ENCODE measurements at regions not wholly inside any gene's neighbourhood (a gene's known extent, or its start where the extent isn't known, plus 50 kb on each side); places are given as distances from the start of the nearest gene placed in this dataset.

DNA sequence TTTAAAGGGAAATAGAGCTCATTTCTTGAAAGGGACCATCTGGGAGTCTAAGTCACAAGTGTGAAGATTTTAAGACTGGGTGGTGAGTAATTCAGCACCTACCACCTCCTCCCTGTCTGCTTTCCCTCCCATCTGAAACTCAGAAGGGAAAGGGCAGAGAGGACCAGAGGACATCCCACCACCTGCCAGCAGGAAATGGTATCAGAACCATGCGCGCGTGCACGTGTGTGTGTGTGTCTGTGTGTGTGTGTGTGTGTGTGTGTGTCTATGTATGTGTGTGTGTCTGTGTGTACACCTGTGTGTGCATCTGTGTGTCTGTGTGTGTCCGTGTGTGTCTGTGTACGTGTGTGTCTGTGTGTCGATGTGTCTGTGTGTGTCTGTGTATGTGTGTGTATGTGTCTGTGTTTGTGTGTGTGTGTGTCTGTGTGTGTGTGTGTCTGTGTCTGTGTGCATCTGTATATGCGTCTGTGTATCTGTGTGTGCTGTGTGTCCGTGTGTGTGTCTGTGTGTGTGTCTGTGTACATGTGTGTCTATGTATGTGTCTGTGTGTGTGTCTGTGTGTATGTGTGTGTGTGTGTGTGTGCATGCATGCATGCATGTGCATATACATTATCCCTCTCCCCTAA, 76.8 kb downstream of the ZFP36L2 start:
- TF ChIP-seq, protein P1, sequence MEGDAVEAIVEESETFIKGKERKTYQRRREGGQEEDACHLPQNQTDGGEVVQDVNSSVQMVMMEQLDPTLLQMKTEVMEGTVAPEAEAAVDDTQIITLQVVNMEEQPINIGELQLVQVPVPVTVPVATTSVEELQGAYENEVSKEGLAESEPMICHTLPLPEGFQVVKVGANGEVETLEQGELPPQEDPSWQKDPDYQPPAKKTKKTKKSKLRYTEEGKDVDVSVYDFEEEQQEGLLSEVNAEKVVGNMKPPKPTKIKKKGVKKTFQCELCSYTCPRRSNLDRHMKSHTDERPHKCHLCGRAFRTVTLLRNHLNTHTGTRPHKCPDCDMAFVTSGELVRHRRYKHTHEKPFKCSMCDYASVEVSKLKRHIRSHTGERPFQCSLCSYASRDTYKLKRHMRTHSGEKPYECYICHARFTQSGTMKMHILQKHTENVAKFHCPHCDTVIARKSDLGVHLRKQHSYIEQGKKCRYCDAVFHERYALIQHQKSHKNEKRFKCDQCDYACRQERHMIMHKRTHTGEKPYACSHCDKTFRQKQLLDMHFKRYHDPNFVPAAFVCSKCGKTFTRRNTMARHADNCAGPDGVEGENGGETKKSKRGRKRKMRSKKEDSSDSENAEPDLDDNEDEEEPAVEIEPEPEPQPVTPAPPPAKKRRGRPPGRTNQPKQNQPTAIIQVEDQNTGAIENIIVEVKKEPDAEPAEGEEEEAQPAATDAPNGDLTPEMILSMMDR (IDR thresholded peaks at IDR 0.05 in 2 of 3, conservative IDR thresholded peaks at IDR 0.05 in 1 of 3; ENCODE audit: borderline replicate concordance in 1 of 3, insufficient read depth in 1 of 3, low read depth in 2 of 3, low read length in 2 of 3) = no peak
- TF ChIP-seq SP1 (IDR thresholded peaks at IDR 0.05; ENCODE audit: low read depth) (no peak), TCF7L2 (IDR thresholded peaks at IDR 0.05; ENCODE audit: borderline replicate concordance, extremely low read depth, insufficient read depth, insufficient read length) (no peak), POLR2A (IDR thresholded peaks at IDR 0.05; ENCODE audit: borderline replicate concordance, extremely low read depth, insufficient read depth, insufficient read length) (no peak), ZNF274 (IDR thresholded peaks at IDR 0.05; ENCODE audit: low read depth, low read length) (no peak), CEBPB (IDR thresholded peaks at IDR 0.05; ENCODE audit: low read depth) (no peak), EZH2phosphoT487 (IDR thresholded peaks at IDR 0.05; ENCODE audit: borderline replicate concordance) (no peak), SIN3A (IDR thresholded peaks at IDR 0.05; ENCODE audit: low read depth) (no peak), YY1 (IDR thresholded peaks at IDR 0.05; ENCODE audit: extremely low read depth, insufficient replicate concordance, low read depth, low read length) (no peak), EZH2 (IDR thresholded peaks at IDR 0.05) (no peak), FOSL1 (IDR thresholded peaks at IDR 0.05; ENCODE audit: low read depth) (no peak), REST (IDR thresholded peaks at IDR 0.05; ENCODE audit: low read depth) (no peak), MAX (IDR thresholded peaks at IDR 0.05) (no peak)
- TF ChIP-seq, protein P2, sequence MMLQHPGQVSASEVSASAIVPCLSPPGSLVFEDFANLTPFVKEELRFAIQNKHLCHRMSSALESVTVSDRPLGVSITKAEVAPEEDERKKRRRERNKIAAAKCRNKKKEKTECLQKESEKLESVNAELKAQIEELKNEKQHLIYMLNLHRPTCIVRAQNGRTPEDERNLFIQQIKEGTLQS (IDR thresholded peaks at IDR 0.05) = no peak
